ENCODE measurements at regions not wholly inside any gene's neighbourhood (a gene's known extent, or its start where the extent isn't known, plus 50 kb on each side); places are given as distances from the start of the nearest gene placed in this dataset.
"Not testable (repeated sequence)": the region's sequence is repeated elsewhere in the genome, so short reads cannot be mapped to it uniquely, and the experiment has no call there.

GRCh38 chr3:75434276-75434912 lies 229.7 kb upstream of the FRG2C start:
- H3K27me3 ChIP-seq (replicated peaks); in situ Hi-C loops (cut with HindIII; ENCODE audit: low pct_ligation_motif_present, low sequenced_read_pairs); H3K36me3 ChIP-seq (replicated peaks): not testable (repeated sequence)
- H3K27ac ChIP-seq, result peak overlapping the region; percentile 90
- peak overlapping the region; percentile 68 for H3K4me3 ChIP-seq (ENCODE audit: low read depth, low read length)
- TF ChIP-seq CTCF (IDR thresholded peaks at IDR 0.05; ENCODE audit: low read depth, low read length, missing control alignments), result peak; percentile 8
- DNase-seq, result peak; percentile 69

- in situ Hi-C loops (cut with HindIII; ENCODE audit: low pct_ligation_motif_present, low sequenced_read_pairs), result not testable (repeated sequence)
Observed at GRCh38 chr3:75434913-75435793, 229.0 kb upstream of the FRG2C start.

GRCh38 chr3:75435794-75436400 lies 228.2 kb upstream of the FRG2C start:
- peak overlapping the region; percentile 57 for H3K27ac ChIP-seq
- H3K27me3 ChIP-seq (replicated peaks); in situ Hi-C loops (cut with HindIII; ENCODE audit: low pct_ligation_motif_present, low sequenced_read_pairs); DNase-seq; H3K36me3 ChIP-seq (replicated peaks): not testable (repeated sequence)
- peak overlapping the region; percentile 60 for H3K4me3 ChIP-seq (ENCODE audit: low read depth, low read length)

More at GRCh38 chr3:75434913-75435793, 229.0 kb upstream of the FRG2C start:
- peak; percentile 99 for DNase-seq
- H3K36me3 ChIP-seq (replicated peaks); H3K27me3 ChIP-seq (replicated peaks): not testable (repeated sequence)
- H3K27ac ChIP-seq, result peak overlapping the region; percentile 90
- H3K4me3 ChIP-seq (ENCODE audit: low read depth, low read length), result peak overlapping the region; percentile 68

GRCh38 chr3:75440986-75441385 lies 223.1 kb upstream of the FRG2C start:
- DNase-seq; H3K36me3 ChIP-seq (replicated peaks); H3K27ac ChIP-seq; H3K27me3 ChIP-seq (replicated peaks); H3K4me3 ChIP-seq (ENCODE audit: low read depth, low read length); in situ Hi-C loops (cut with HindIII; ENCODE audit: low pct_ligation_motif_present, low sequenced_read_pairs): not testable (repeated sequence)

- H3K36me3 ChIP-seq (replicated peaks); in situ Hi-C loops (cut with HindIII; ENCODE audit: low pct_ligation_motif_present, low sequenced_read_pairs); H3K27me3 ChIP-seq (replicated peaks); H3K27ac ChIP-seq; DNase-seq; H3K4me3 ChIP-seq (ENCODE audit: low read depth, low read length): not testable (repeated sequence)
Observed at GRCh38 chr3:75444634-75445033, 219.5 kb upstream of the FRG2C start.

GRCh38 chr3:75445234-75445633 lies 218.9 kb upstream of the FRG2C start:
- in situ Hi-C loops (cut with HindIII; ENCODE audit: low pct_ligation_motif_present, low sequenced_read_pairs); H3K36me3 ChIP-seq (replicated peaks); H3K4me3 ChIP-seq (ENCODE audit: low read depth, low read length); H3K27ac ChIP-seq; H3K27me3 ChIP-seq (replicated peaks); DNase-seq: not testable (repeated sequence)

GRCh38 chr3:75446948-75447347 lies 217.2 kb upstream of the FRG2C start:
- H3K27ac ChIP-seq; DNase-seq; in situ Hi-C loops (cut with HindIII; ENCODE audit: low pct_ligation_motif_present, low sequenced_read_pairs); H3K4me3 ChIP-seq (ENCODE audit: low read depth, low read length); H3K27me3 ChIP-seq (replicated peaks); H3K36me3 ChIP-seq (replicated peaks): not testable (repeated sequence)

GRCh38 chr3:75453328-75453727 lies 210.8 kb upstream of the FRG2C start:
- H3K4me3 ChIP-seq (ENCODE audit: low read depth, low read length); in situ Hi-C loops (cut with HindIII; ENCODE audit: low pct_ligation_motif_present, low sequenced_read_pairs); H3K27ac ChIP-seq; H3K36me3 ChIP-seq (replicated peaks); H3K27me3 ChIP-seq (replicated peaks): not testable (repeated sequence)
- DNase-seq, result peak; percentile 6

GRCh38 chr3:75453839-75454238 lies 210.3 kb upstream of the FRG2C start:
- H3K27me3 ChIP-seq (replicated peaks); H3K27ac ChIP-seq; H3K36me3 ChIP-seq (replicated peaks); H3K4me3 ChIP-seq (ENCODE audit: low read depth, low read length); DNase-seq; in situ Hi-C loops (cut with HindIII; ENCODE audit: low pct_ligation_motif_present, low sequenced_read_pairs): not testable (repeated sequence)

GRCh38 chr3:75474530-75474929 lies 189.6 kb upstream of the FRG2C start:
- in situ Hi-C loops (cut with HindIII; ENCODE audit: low pct_ligation_motif_present, low sequenced_read_pairs); H3K27me3 ChIP-seq (replicated peaks); DNase-seq; H3K36me3 ChIP-seq (replicated peaks); H3K4me3 ChIP-seq (ENCODE audit: low read depth, low read length); H3K27ac ChIP-seq: not testable (repeated sequence)

GRCh38 chr3:75496600-75496999 lies 167.5 kb upstream of the FRG2C start:
- H3K4me3 ChIP-seq (ENCODE audit: low read depth, low read length); H3K36me3 ChIP-seq (replicated peaks); H3K27me3 ChIP-seq (replicated peaks); H3K27ac ChIP-seq; in situ Hi-C loops (cut with HindIII; ENCODE audit: low pct_ligation_motif_present, low sequenced_read_pairs); DNase-seq: not testable (repeated sequence)

- in situ Hi-C loops (cut with HindIII; ENCODE audit: low pct_ligation_motif_present, low sequenced_read_pairs); DNase-seq; H3K27ac ChIP-seq; H3K36me3 ChIP-seq (replicated peaks); H3K4me3 ChIP-seq (ENCODE audit: low read depth, low read length); H3K27me3 ChIP-seq (replicated peaks): not testable (repeated sequence)
Observed at GRCh38 chr3:75500357-75500756, 163.8 kb upstream of the FRG2C start.

- H3K27ac ChIP-seq; H3K27me3 ChIP-seq (replicated peaks); H3K4me3 ChIP-seq (ENCODE audit: low read depth, low read length); H3K36me3 ChIP-seq (replicated peaks); in situ Hi-C loops (cut with HindIII; ENCODE audit: low pct_ligation_motif_present, low sequenced_read_pairs); DNase-seq: not testable (repeated sequence)
Observed at GRCh38 chr3:75502171-75502570, 162.0 kb upstream of the FRG2C start.

All from brain microvascular endothelial cell (primary cell).